GM19324 (cell line): ENCODE measurements at regions not wholly inside any gene's neighbourhood (a gene's known extent, or its start where the extent isn't known, plus 50 kb on each side); places are given as distances from the start of the nearest gene placed in this dataset.

ENCODE experiments used
- ATAC-seq: cut with Tn5 transposase; IDR thresholded peaks from one replicate; pipeline ENCODE4 v1.9.1; 2021; ENCODE audit warnings: mild to moderate bottlenecking, moderate library complexity; ENCODE audit not compliant: unreplicated experiment, low FRiP score

DNA sequence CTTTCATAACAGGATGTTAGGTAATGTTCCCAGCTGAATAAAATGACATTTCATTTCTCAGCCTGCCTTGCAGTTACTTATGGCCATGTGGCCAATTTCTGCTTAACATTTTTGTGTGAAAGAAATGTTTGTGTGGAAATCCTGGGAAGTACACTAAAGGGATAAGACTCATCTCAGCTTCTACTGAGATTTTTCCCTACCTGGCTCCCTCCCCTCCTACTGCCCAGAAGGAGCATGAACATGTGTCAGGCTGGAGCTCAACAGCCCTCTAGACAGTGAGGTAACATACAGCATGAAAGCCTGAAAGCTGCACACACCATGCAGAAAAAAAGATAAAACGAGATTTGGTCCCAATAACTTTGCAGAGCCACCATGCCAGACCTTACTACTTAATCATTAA lies 288.4 kb upstream of the COX7C start:
- ATAC-seq, result no peak

DNA sequence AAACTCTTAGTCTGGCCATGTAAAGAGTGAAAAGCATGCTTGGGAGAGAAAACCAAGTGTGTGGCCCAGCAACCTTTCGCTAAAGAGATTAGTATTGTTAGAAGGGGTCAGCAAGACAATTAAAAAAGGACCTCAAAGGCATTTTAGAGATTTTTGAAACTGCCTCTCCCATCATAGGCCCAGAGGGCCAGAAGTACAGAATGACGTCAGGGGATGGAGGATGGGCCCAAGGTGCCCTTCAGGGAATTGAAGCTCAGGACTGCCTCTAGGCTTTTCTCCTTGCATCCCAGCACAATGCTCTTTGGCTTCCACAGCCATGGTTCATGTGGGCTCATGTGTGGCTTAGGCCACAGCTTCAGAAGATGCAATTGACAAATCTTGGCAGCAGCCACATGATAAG lies 287.0 kb upstream of the COX7C start:
- ATAC-seq, result no peak

DNA sequence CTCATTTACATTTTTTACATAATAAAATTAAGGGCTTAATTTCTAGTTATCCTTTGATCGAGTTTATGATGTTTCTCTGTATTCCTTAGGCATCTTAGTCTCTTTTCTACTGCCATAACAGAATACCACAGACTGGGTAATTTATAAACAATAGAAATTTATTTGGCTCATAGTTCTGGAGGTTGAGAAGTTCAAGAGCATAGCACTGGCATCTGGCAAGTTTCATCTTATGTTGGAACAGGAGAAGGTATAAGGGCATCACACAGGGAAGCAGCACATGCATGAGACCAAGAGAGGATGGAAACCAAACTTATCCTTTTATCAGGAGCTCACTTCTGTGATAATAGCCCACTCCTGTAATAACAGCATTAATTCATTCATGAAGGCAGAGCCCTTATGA lies 284.9 kb upstream of the COX7C start:
- ATAC-seq, result no peak

DNA sequence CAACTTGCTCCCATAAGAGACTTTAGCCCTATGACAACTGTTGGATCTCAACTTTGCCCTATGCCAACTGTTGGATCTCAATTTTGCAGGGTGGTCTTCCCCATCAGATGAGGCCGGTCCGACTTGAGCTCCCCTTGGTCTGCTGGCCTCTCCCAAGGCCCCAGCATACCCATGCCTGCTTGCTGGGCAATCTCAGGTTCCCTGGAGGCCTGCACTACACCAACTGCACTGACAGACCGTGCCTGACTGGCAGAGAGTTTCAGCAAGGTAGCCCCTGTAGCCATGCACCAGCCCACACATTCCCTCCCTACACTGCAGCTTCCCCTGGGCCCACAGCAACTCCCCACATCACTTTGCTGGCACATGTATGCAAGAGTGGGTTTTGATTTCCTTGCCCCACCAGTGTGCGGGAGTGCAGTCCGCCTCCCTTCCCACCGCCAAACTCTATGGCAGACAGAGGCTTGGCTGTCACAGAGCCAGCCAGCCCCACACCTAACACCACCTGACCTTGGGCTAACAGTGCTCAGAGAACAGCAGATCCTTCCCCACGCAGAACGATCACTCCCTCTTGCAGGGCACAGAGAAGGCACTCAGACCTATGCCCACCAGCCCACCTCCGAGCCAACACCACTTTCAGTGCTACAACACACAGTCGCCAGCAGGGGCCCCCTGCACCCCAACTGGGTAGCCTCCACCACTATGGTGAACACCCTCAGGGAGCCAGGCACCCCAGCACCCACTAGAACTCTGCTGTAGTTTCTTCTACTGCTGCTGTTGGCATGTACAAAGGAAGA lies 279.9 kb upstream of the COX7C start:
- ATAC-seq, result no peak

DNA sequence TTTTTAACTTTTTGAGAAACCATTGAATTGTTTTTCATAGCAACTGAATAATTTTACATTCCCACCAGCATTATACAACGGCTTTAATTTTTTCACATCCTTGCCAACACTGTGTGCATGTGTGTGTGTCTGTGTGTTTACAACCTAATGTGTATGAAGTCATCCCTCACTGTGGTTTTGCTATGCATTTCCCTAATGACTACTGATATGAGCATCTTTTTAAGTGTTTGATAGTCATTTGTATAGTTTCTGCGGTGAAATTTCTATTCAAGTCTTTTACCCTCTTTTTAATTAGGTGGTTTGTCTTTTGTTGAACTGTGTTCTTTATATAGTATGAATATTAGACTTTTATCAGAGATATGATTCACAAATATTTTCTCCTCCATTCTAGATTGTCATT lies 263.1 kb upstream of the COX7C start:
- no peak for ATAC-seq

DNA sequence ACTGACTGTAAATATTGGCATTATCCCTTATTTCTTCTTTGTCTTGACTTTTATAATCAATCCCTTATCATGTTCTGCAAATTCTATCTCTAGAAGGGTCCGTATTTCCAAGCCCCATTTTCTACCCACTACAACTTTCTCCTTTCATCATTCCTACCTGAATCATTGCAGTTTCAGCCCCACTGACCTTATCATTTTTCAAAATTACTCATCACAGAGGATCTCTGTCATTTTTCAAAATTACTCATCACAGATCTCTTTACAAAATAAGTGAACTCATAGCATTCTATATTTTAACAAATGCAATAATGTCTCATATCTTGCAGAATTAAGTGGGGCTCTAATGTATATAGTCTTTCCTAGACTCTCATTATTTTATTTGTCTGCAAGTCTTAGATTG lies 256.9 kb upstream of the COX7C start:
- no peak for ATAC-seq

DNA sequence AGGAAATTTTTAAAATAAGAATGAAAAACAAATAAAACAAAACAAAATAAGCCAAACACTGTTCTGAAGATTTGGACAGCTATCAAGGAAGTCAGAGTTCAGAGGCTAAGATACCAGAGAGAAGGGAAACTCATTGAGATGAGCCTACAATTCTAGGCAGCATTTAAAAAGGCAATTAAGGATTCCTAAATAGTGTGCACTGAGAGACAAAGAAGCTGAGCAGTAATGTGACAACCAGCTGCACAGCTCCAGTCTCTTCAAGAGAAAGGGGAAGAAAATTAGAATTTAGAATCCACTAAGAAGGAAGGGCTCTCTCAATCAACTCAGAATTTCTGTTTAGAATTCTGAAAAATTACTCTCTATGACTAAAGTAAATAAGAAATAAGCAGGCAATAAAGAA lies 246.7 kb upstream of the COX7C start:
- ATAC-seq, result no peak

- ATAC-seq, result no peak
Measured at GRCh38 chr5:86374611-86375010, 243.1 kb upstream of the COX7C start.

- ATAC-seq, result no peak
Measured at GRCh38 chr5:86376214-86376613, 241.5 kb upstream of the COX7C start.

- no peak for ATAC-seq
Measured at GRCh38 chr5:86403190-86403589, 214.6 kb upstream of the COX7C start.

GRCh38 chr5:86404256-86404655 lies 213.5 kb upstream of the COX7C start:
- ATAC-seq, result no peak

- no peak for ATAC-seq
Measured at GRCh38 chr5:86407711-86408110, 210.0 kb upstream of the COX7C start.

DNA sequence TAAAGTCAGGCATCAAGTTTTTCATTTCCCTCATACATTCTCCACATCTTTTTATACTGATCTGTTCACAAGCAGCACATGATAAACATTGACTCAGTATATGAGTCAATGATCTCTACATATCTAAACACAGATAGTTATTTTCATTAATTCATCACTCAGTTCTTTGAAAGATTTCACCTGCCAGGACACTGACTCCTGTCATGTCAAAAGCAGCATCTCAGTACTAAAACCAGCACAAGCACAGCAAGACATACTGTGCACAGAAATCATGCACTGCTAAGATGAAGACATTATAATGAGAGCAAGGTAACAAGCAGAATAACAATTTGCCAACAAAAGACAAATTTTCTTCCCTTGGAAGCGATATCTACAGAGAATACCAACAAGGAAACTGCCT lies 206.1 kb upstream of the COX7C start:
- no peak for ATAC-seq

GRCh38 chr5:86427158-86427557 lies 190.6 kb upstream of the COX7C start:
- no peak for ATAC-seq

GRCh38 chr5:86439593-86440110 lies 178.1 kb upstream of the COX7C start:
- ATAC-seq, result no peak

DNA sequence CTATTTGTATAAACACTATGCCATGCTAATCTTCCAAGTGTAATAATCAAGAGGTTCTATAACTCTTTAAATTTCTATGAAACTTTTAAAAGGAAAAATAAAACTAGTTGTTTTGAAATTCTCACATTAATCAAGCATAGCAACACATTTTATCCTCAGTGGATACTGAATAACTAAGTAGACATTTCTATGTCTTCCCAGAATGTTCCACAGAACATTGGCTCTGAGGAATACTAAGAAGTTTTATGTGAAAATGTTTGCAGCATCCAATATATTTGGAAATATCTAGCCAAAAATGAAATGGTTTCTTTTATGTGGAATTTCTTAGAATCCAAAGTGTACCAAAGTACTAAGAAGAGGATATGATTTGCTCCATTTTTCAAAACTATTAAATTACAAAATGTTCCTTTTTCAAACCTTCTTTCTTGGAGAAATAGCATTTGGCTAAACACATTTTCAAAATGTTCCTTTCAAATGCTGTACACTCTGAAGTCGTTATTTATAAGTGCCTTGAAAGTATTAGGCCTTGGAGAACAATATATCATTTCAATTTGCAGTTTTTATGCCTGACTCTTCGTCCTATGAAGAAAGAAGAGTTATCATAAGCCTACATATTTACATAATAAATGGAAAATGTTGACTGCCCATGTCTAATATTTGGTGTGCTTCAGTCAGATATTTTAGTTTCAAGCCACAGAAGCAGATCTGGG lies 175.6 kb upstream of the COX7C start:
- ATAC-seq, result no peak

- no peak for ATAC-seq
Measured at GRCh38 chr5:86447362-86447761, 170.4 kb upstream of the COX7C start.

- no peak for ATAC-seq
Measured at GRCh38 chr5:86452251-86452650, 165.5 kb upstream of the COX7C start.

DNA sequence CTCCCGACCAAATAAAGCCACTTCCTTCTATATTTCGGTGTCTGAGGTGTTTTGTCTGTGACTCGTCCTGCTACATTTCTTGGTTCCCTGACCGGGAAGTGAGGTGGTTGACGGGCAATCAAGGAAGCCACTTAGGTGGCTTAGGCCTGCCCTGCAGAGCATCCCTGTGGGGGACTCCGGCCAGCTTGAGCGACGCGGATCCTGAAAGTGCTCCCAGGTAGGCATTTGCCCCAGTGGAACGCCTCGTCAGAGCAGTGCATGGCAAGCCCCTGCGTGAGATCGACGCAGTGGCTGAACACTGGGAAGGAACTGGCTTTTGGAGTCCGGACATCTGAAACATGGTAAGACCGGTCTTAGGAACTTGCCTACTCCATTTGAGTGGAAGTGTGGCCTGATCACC lies 157.2 kb upstream of the COX7C start:
- no peak for ATAC-seq

DNA sequence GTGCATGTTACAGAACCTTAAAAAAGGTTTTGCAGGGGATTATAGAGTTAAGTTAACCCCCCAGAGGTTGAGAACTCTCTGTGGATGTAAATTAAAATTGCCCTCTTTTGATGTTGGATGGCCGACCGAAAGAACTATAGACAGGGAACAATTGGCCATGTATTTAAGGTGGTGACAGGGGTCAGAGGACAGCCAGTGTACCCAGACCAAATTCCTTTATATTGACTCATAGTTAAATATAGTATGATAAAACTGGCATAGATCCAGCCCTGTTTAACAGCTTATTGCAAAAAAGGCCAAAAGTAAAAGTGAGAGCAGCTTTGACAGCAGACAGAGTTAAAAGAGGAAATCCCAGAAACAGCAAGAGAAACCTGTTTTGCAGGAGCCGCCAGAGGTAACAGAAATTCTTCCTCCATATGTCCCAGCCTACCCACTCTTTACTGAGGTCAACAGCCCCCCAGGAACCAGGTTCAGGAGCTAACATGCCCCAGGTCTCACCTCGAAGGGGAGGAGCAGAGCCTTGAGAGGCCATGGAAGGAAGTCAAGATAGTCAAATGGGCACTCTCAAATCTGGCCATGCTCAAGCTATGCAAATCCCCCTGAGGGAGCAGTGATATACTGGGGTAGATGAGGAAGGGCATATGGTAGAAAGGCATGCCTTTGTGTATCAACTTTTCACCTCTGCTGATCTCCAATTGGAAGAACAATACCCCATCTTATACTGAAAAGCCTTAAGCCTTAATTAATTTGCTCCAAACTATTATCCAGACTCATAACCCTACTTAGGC lies 156.4 kb upstream of the COX7C start:
- no peak for ATAC-seq

GRCh38 chr5:86463339-86463738 lies 154.4 kb upstream of the COX7C start:
- ATAC-seq, result no peak
